Caki2 (cell line): ENCODE measurements at regions not wholly inside any gene's neighbourhood (a gene's known extent, or its start where the extent isn't known, plus 50 kb on each side); places are given as distances from the start of the nearest gene placed in this dataset.
"Not testable (repeated sequence)": the region's sequence is repeated elsewhere in the genome, so short reads cannot be mapped to it uniquely, and the experiment has no call there.

ENCODE experiments used
- DNase-seq: peaks from one replicate; pipeline ENCODE4 v3.0.0-alpha.2; 2015; ENCODE audit warnings: low read depth
- in situ Hi-C: cut with HindIII; loops from 2 replicates; pipeline ENCODE4 v1.10.0; 2016; ENCODE audit warnings: low sequenced_read_pairs, low pct_unique_long_range_greater_than_20kb, mixed read lengths

DNA sequence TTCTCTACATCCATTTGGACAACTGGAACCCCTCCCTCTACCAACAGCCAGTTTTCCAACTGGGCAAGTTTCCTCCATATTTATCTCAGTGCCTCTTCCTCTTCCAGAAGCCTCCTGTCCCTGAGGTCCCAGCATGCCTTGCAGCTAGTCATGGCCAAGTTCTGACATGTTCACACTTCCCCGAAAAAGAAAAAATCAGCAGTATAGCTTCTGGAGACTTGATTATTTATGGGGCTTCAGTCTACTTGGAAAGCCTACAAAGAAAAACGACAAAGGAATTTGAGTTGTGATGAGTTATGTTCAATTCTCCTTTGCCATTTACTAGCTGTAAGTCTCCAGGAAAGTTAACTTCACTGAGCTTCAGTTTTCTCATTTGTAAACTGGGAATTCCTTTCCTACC, 406.5 kb downstream of the MAFB start:
- DNase-seq, result no peak
- in situ Hi-C loops, result no loop called here

DNA sequence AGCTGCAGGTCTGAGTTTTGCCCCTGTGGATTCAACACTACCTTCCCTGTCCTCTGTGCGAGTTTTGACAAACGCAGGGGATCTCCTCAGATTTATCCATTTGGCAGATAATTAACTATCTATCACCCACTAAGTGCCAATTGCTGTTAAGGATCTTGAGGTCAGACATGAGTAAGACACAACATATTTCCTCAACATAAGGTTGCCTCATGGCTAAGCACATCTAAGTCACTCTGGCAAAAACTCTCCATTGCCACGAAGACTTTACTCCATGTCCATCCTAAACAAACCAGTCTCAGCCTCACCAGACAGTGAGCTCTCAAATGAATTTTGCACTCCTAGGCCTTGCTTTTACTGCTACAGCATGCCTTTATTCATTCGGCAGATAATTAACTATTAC, 408.4 kb downstream of the MAFB start:
- no peak for DNase-seq
- in situ Hi-C loops, result no loop called here

- in situ Hi-C loops, result no loop called here
- peak; percentile 32 for DNase-seq
These were observed 409.6 kb downstream of the MAFB start for GRCh38 chr20:40279390-40279789.

- no peak for DNase-seq
- in situ Hi-C loops, result no loop called here
These were observed 410.4 kb downstream of the MAFB start for GRCh38 chr20:40278673-40279072.

DNA sequence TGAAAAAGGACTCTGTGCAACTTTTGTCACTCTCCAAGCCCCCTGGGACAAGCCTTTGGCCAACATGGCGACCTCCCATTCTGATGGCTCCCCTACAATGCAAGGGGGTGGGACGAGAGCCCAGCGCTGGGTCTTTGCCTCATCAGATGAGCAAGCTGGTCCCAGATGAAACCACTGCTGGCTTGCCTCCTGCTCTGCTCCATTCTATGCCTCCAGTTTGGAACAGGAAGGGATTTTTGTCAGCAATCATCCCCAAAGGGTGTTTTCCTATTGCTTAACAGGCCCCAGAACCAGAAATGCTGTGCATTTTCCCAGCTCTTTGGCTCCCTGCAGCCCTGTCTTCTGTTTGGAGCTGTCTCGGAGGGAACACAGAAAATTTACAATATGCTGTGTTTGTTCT, 412.7 kb downstream of the MAFB start:
- DNase-seq, result no peak

GRCh38 chr20:40275738-40276137, 413.3 kb downstream of the MAFB start:
- DNase-seq, result no peak
- in situ Hi-C loops, result no loop called here

More for the DNA sequence above, 412.7 kb downstream of the MAFB start:
- in situ Hi-C loops, result no loop called here

DNA sequence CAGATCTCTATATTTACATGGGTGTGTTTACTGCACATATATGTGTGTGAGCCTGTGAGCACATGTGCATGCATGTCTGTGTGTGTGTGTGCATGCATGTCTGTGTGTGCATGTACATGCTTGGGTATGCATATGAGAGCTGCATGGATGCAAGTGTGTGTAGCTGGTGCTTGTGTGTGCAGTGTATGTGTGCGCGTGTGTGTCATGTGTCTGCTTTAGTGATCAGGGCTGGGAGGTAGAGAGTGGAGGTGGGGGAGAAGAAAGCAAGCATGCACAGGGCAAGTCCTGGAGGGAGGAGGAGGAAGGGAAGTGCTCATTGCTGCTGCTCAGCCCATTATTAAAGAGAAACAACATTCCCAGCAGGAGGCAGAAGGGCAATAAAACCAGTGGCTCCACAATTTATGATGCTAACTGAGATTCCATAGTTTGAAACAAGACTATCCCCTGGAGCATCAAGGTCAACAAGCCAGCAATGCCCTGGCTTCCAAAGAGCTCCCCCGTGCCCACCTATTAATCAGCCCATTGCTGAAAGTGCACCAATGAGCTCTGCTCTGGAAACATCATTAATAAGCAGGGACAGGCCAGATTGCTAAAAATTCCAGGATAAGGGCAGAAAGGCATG, 414.0 kb downstream of the MAFB start:
- in situ Hi-C loops, result no loop called here
- no peak for DNase-seq

DNA sequence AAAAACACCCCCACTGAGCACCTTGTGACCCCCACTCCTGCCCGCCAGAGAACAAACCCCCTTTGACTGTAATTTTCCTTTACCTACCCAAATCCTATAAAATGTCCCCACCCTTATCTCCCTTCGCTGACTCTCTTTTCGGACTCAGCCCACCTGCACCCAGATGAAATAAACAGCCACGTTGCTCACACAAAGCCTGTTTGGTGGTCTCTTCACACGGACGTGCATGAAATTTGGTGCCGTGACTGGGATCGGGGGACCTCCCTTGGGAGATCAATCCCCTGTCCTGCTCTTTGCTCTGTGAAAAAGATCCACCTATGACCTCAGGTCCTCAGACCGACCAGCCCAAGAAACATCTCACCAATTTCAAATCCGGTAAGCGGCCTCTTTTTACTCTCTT, 419.8 kb downstream of the MAFB start:
- DNase-seq, in situ Hi-C loops: not testable (repeated sequence)

GRCh38 chr20:40268321-40269075, 420.5 kb downstream of the MAFB start:
- in situ Hi-C loops, result no loop called here
- DNase-seq, result no peak

DNA sequence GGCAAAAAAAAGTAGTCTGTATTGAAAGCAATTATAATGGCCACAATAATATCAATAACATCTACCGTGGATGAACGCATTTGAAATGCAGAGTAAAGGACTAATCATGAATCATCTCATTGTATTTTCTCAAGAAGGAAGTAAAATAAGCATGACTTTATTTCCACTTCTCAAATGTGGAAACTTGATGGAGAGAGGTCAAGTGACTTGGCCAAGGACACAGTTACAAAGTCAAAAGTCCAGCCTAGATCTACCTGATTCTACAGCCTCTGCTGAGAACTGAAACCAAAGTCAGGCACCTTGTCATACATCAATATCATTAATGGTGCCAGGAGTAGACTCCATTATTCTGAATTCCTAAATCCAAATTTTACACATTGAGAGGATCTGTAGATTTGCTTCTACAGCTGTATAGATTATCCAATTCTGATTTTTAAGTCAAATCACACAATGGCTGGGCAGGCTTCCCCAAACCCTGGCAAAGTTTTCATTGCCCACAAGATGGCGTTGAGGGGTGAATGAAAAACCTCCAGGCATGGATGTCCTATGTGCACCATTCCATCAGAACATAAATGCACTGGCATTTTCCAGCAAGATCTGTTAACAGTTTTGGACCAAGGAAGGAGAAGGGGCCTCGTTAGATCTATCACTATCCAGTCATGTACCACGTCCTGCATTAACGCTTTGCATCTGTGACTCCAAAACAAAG, 423.1 kb downstream of the MAFB start:
- in situ Hi-C loops, result no loop called here
- DNase-seq, result no peak

GRCh38 chr20:40262219-40262618, 426.8 kb downstream of the MAFB start:
- no peak for DNase-seq
- in situ Hi-C loops, result no loop called here

- in situ Hi-C loops, result no loop called here
These were observed 430.1 kb downstream of the MAFB start for GRCh38 chr20:40258931-40259330.

GRCh38 chr20:40257763-40258162, 431.3 kb downstream of the MAFB start:
- no peak for DNase-seq
- in situ Hi-C loops, result no loop called here

More at GRCh38 chr20:40258931-40259330, 430.1 kb downstream of the MAFB start:
- no peak for DNase-seq

DNA sequence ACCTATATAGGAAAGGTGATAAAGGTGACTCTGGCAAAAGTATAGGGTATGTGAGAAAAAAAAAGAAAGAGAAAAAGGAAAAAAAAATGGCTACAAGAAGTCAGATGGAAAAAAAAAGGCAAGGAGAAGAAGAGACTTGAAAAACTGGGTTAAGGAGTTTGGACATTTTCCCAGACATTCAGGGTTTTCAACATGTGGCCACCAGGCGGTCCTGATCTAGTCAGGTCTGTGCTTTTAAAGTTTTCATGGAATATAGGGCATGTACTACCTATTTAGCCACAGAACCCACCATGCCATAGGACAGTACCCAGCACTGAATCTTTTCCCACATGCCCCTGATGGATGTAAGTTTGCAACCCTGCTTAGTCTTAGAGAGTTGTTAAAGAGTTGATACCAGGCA, 433.7 kb downstream of the MAFB start:
- DNase-seq, result no peak
- in situ Hi-C loops, result no loop called here

DNA sequence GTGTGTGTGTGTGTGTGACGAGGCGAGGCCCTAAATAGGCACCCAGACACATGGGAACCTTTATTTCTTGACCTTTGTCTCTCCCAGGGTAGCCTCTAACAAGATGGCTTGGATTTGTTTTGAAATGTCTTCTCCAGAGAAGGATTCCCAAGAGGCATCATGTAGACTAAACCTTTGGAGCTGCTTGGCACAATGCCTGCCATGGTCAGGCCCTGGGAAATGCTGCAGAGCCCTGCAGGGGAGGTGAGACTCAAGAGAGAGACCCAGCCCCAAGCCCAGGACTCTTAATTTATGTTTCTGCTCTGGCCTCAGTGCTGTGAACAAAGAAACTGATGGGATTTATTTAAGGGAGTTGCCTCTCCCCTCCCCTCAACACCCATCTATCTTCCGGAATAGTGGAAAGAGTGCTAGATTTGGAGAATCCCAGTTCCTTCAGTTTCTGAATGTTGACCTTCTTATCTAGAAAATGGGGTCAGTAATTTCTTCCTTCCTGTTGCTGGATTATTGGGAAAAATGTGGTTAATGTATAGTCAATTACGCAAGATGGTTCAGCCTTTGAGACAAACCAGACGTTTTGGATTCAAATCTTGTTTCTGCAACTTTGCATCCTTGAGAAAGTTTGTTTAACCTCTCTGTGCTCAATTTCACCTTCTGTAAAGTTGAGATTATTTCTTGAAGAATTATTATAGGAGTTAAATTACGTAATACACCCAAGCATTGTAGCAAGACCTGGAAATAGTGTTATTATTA, 434.8 kb downstream of the MAFB start:
- in situ Hi-C loops, result no loop called here

GRCh38 chr20:40251284-40251932, 437.6 kb downstream of the MAFB start:
- in situ Hi-C loops, result no loop called here
- peak; percentile 9 for DNase-seq

More for the DNA sequence above, 434.8 kb downstream of the MAFB start:
- DNase-seq, result no peak

GRCh38 chr20:40249805-40250204, 439.2 kb downstream of the MAFB start:
- no peak for DNase-seq
- in situ Hi-C loops, result no loop called here

GRCh38 chr20:40245829-40246228, 443.2 kb downstream of the MAFB start:
- DNase-seq, result no peak
- in situ Hi-C loops, result no loop called here
